Neural progenitor cell (in vitro differentiated cells): ENCODE measurements at regions not wholly inside any gene's neighbourhood (a gene's known extent, or its start where the extent isn't known, plus 50 kb on each side); places are given as distances from the start of the nearest gene placed in this dataset.
"Not testable (repeated sequence)": the region's sequence is repeated elsewhere in the genome, so short reads cannot be mapped to it uniquely, and the experiment has no call there.

Experiments
- DNase-seq: peaks from one replicate; pipeline ENCODE4 v3.0.0-alpha.2; 2016; ENCODE audit warnings: low spot score
- H2AFZ ChIP-seq: fragments of 200-600 bp; sonication (generic); replicated peaks from 2 replicates; pipeline ENCODE4 v1.6.1; 2016; ENCODE audit warnings: antibody characterized with exemption
- H3F3A ChIP-seq: fragments of 200-600 bp; sonication (generic); 2 replicates; pipeline ENCODE4 v1.6.1; 2016; ENCODE audit warnings: antibody characterized with exemption, low read depth
- H3K27ac ChIP-seq: fragments of 200-600 bp; sonication (generic); 2 replicates; pipeline ENCODE4 v1.5.1; 2016; ENCODE audit warnings: mild to moderate bottlenecking
- H3K27me3 ChIP-seq: fragments of 200-600 bp; sonication (generic); 2 replicates; pipeline ENCODE4 v1.6.1; 2016; ENCODE audit warnings: mild to moderate bottlenecking, moderate library complexity
- H3K36me3 ChIP-seq: fragments of 200-600 bp; sonication (generic); 2 replicates; pipeline ENCODE4 v1.5.1; 2016
- H3K4me1 ChIP-seq: fragments of 200-600 bp; sonication (generic); 2 replicates; pipeline ENCODE4 v1.6.1; 2016; ENCODE audit warnings: mixed run types
- H3K4me2 ChIP-seq: fragments of 200-600 bp; sonication (generic); 2 replicates; pipeline ENCODE4 v1.6.1; 2016
- H3K4me3 ChIP-seq: fragments of 200-600 bp; sonication (generic); 2 replicates; pipeline ENCODE4 v1.5.1; 2016
- H3K79me2 ChIP-seq: fragments of 200-600 bp; sonication (generic); 2 replicates; pipeline ENCODE4 v1.6.1; 2016; ENCODE audit warnings: low read depth
- H3K9ac ChIP-seq: fragments of 200-600 bp; sonication (generic); 2 replicates; pipeline ENCODE4 v1.6.1; 2016
- H3K9me3 ChIP-seq: fragments of 200-600 bp; sonication (generic); 2 replicates; pipeline ENCODE4 v1.5.1; 2016; ENCODE audit warnings: low read depth
- H4K20me1 ChIP-seq: fragments of 200-600 bp; sonication (generic); 2 replicates; pipeline ENCODE4 v1.6.1; 2016; ENCODE audit warnings: low read depth
- H3K27ac Mint-ChIP-seq: 3 replicates; pipeline ENCODE4 v1.8.0; 2021; ENCODE audit warnings: mixed read lengths
- H3K27me3 Mint-ChIP-seq: 2 replicates; pipeline ENCODE4 v1.8.0; 2022; ENCODE audit warnings: low read depth, mild to moderate bottlenecking, inconsistent platforms, moderate library complexity, mixed read lengths; ENCODE audit not compliant: insufficient read depth
- H3K36me3 Mint-ChIP-seq: 3 replicates; pipeline ENCODE4 v1.8.0; 2021; ENCODE audit warnings: mixed read lengths
- H3K4me1 Mint-ChIP-seq: 3 replicates; pipeline ENCODE4 v1.8.0; 2021; ENCODE audit warnings: mixed read lengths
- H3K4me3 Mint-ChIP-seq: 3 replicates; pipeline ENCODE4 v1.8.0; 2021; ENCODE audit warnings: mild to moderate bottlenecking, moderate library complexity, mixed read lengths
- H3K9me3 Mint-ChIP-seq: 3 replicates; pipeline ENCODE4 v1.8.0; 2020; ENCODE audit warnings: mixed read lengths
- CTCF ChIP-seq: fragments of 200-600 bp; sonication (generic); IDR thresholded peaks from 2 replicates; pipeline ENCODE4 v1.5.1; 2017; ENCODE audit warnings: antibody characterized with exemption, mild to moderate bottlenecking
- EZH2 ChIP-seq: fragments of 200-600 bp; sonication (generic); IDR thresholded peaks from 2 replicates; pipeline ENCODE4 v1.6.1; 2017; ENCODE audit warnings: antibody characterized with exemption, mild to moderate bottlenecking, moderate library complexity
- EZH2phosphoT487 ChIP-seq: fragments of 200-600 bp; sonication (generic); IDR thresholded peaks from 2 replicates; pipeline ENCODE4 v1.6.1; 2017; ENCODE audit warnings: antibody characterized with exemption

- no peak overlapping the region for H3K27ac ChIP-seq
- no peaks in the 10 kb centered on the region for H3F3A ChIP-seq
- H4K20me1 ChIP-seq, result no peaks in the 10 kb centered on the region
- no peak overlapping the region for H3K4me2 ChIP-seq
- TF ChIP-seq EZH2, result no peak
- TF ChIP-seq CTCF, result no peak
- no peak for TF ChIP-seq EZH2phosphoT487
- no peak overlapping the region for H2AFZ ChIP-seq
- H3K9ac ChIP-seq, result no peak overlapping the region
- no peak overlapping the region for H3K4me3 Mint-ChIP-seq
- H3K9me3 Mint-ChIP-seq, result no peaks in the 10 kb centered on the region
- no peaks in the 10 kb centered on the region for H3K27me3 Mint-ChIP-seq
- H3K9me3 ChIP-seq, result no peaks in the 10 kb centered on the region
- no peaks in the 10 kb centered on the region for H3K4me1 Mint-ChIP-seq
- no peaks in the 10 kb centered on the region for H3K36me3 ChIP-seq
- DNase-seq, result no peak
- H3K79me2 ChIP-seq, result no peaks in the 10 kb centered on the region
- no peaks in the 10 kb centered on the region for H3K27me3 ChIP-seq
- H3K27ac Mint-ChIP-seq, result no peak overlapping the region
- no peaks in the 10 kb centered on the region for H3K4me1 ChIP-seq
- no peaks in the 10 kb centered on the region for H3K36me3 Mint-ChIP-seq
- H3K4me3 ChIP-seq, result no peak overlapping the region
These were observed 132.4 kb downstream of the TSEN15 start for GRCh38 chr1:184183919-184184318.

GRCh38 chr1:184184614-184185013 lies 133.1 kb downstream of the TSEN15 start:
- not testable (repeated sequence) for H3K9me3 Mint-ChIP-seq, H3K27me3 Mint-ChIP-seq, H3K4me1 ChIP-seq, H3K9me3 ChIP-seq, H3K79me2 ChIP-seq, DNase-seq, H3K36me3 Mint-ChIP-seq, H3F3A ChIP-seq, H2AFZ ChIP-seq, H3K4me3 ChIP-seq, H3K4me1 Mint-ChIP-seq, H3K4me2 ChIP-seq, H3K27me3 ChIP-seq, H3K4me3 Mint-ChIP-seq, H3K27ac Mint-ChIP-seq, H3K9ac ChIP-seq, H3K36me3 ChIP-seq, H4K20me1 ChIP-seq, H3K27ac ChIP-seq

GRCh38 chr1:184185347-184185746 lies 133.8 kb downstream of the TSEN15 start:
- H3K27ac ChIP-seq, result no peak overlapping the region
- no peaks in the 10 kb centered on the region for H3K79me2 ChIP-seq
- no peak overlapping the region for H3K4me2 ChIP-seq
- no peaks in the 10 kb centered on the region for H3K27me3 ChIP-seq
- Mint-ChIP-seq H3K4me3 (no peak overlapping the region), H3K36me3 (no peaks in the 10 kb centered on the region), H3K27ac (no peak overlapping the region), H3K27me3 (no peaks in the 10 kb centered on the region), H3K9me3 (no peaks in the 10 kb centered on the region), H3K4me1 (no peaks in the 10 kb centered on the region)
- no peaks in the 10 kb centered on the region for H3K4me1 ChIP-seq
- no peaks in the 10 kb centered on the region for H3K9me3 ChIP-seq
- no peaks in the 10 kb centered on the region for H3F3A ChIP-seq
- H3K4me3 ChIP-seq, result no peak overlapping the region
- no peak for TF ChIP-seq EZH2
- TF ChIP-seq CTCF, result no peak
- no peak for TF ChIP-seq EZH2phosphoT487
- no peaks in the 10 kb centered on the region for H4K20me1 ChIP-seq
- no peak overlapping the region for H2AFZ ChIP-seq
- no peak overlapping the region for H3K9ac ChIP-seq
- no peak for DNase-seq
- no peaks in the 10 kb centered on the region for H3K36me3 ChIP-seq

GRCh38 chr1:184186167-184186566 lies 134.6 kb downstream of the TSEN15 start:
- no peaks in the 10 kb centered on the region for H3K36me3 Mint-ChIP-seq
- no peaks in the 10 kb centered on the region for H3K27me3 ChIP-seq

More at GRCh38 chr1:184186167-184186566, 134.6 kb downstream of the TSEN15 start:
- no peak overlapping the region for H3K4me3 Mint-ChIP-seq
- H3K79me2 ChIP-seq, result no peaks in the 10 kb centered on the region
- H3K4me2 ChIP-seq, result no peak overlapping the region
- no peaks in the 10 kb centered on the region for H3F3A ChIP-seq
- H3K36me3 ChIP-seq, result no peaks in the 10 kb centered on the region
- H3K4me3 ChIP-seq, result no peak overlapping the region
- TF ChIP-seq EZH2 (no peak), CTCF (no peak), EZH2phosphoT487 (no peak)
- H3K9me3 ChIP-seq, result no peaks in the 10 kb centered on the region
- no peak overlapping the region for H2AFZ ChIP-seq
- DNase-seq, result no peak
- no peak overlapping the region for H3K27ac Mint-ChIP-seq
- H3K27ac ChIP-seq, result no peak overlapping the region
- no peaks in the 10 kb centered on the region for H3K27me3 Mint-ChIP-seq
- H3K4me1 ChIP-seq, result peaks cover 4% of the 10 kb centered on the region
- H3K9me3 Mint-ChIP-seq, result no peaks in the 10 kb centered on the region
- peaks cover 4% of the 10 kb centered on the region for H3K4me1 Mint-ChIP-seq
- H4K20me1 ChIP-seq, result no peaks in the 10 kb centered on the region
- H3K9ac ChIP-seq, result no peak overlapping the region
